Mesenchymal stem cell (in vitro differentiated cells and primary cell): ENCODE measurements at regions not wholly inside any gene's neighbourhood (a gene's known extent, or its start where the extent isn't known, plus 50 kb on each side); places are given as distances from the start of the nearest gene placed in this dataset.

Experiments used
- DNase-seq: peaks from one replicate; pipeline ENCODE4 v3.0.0-alpha.2; 2013
- H2AFZ ChIP-seq: one replicate; pipeline ENCODE4 v1.6.1; 2013; ENCODE audit warnings: low read depth, mild to moderate bottlenecking, control low read depth, inconsistent platforms, low read length, moderate library complexity
- H2AK5ac ChIP-seq: 2 replicates; pipeline ENCODE4 v1.6.1; 2013; ENCODE audit warnings: low read length, moderate library complexity, mild to moderate bottlenecking, inconsistent platforms; ENCODE audit not compliant: severe bottlenecking
- H2BK120ac ChIP-seq: one replicate; pipeline ENCODE4 v1.6.1; 2013; ENCODE audit warnings: low read depth, mild to moderate bottlenecking, inconsistent platforms, low read length, moderate library complexity
- H2BK12ac ChIP-seq, 2 experiments: one replicate each; pipeline ENCODE4 v1.6.1; 2013; ENCODE audit warnings: inconsistent platforms in 2 of 2, low read length in 2 of 2, mild to moderate bottlenecking in 2 of 2, moderate library complexity in 2 of 2, control low read depth in 1 of 2
- H2BK15ac ChIP-seq: one replicate; pipeline ENCODE4 v1.6.1; 2013; ENCODE audit warnings: mild to moderate bottlenecking, low read depth, inconsistent platforms; ENCODE audit not compliant: poor library complexity, severe bottlenecking
- H2BK5ac ChIP-seq: 2 replicates; pipeline ENCODE4 v1.6.1; 2013; ENCODE audit warnings: low read depth, mild to moderate bottlenecking, low read length, control low read depth, inconsistent platforms; ENCODE audit not compliant: poor library complexity, severe bottlenecking
- H3K14ac ChIP-seq, 2 experiments: one replicate each; pipeline ENCODE4 v1.6.1; 2013; ENCODE audit warnings: inconsistent platforms in 2 of 2, low read length in 2 of 2, control low read depth in 1 of 2, mild to moderate bottlenecking in 1 of 2, moderate library complexity in 1 of 2
- H3K18ac ChIP-seq, 2 experiments: one replicate each; pipeline ENCODE4 v1.6.1; 2013; ENCODE audit warnings: inconsistent platforms in 2 of 2, low read length in 2 of 2, control low read depth in 1 of 2, low read depth in 1 of 2, mild to moderate bottlenecking in 1 of 2
- H3K23ac ChIP-seq, 2 experiments: one replicate each; pipeline ENCODE4 v1.6.1; 2013; ENCODE audit warnings: inconsistent platforms in 2 of 2, low read length in 2 of 2, mild to moderate bottlenecking in 2 of 2, moderate library complexity in 2 of 2, control low read depth in 1 of 2
- H3K27ac ChIP-seq: 2 replicates; pipeline ENCODE4 v1.5.1; 2013; ENCODE audit warnings: mild to moderate bottlenecking, moderate library complexity, low read length, control low read depth, inconsistent platforms; ENCODE audit not compliant: poor library complexity, severe bottlenecking
- H3K27me3 ChIP-seq, 2 experiments: 2 replicates each; pipeline versions ENCODE4 v1.6.1 to v1.7.0; 2013; ENCODE audit warnings: low read length in 2 of 2, mild to moderate bottlenecking in 2 of 2, moderate library complexity in 2 of 2, control low read depth in 1 of 2, inconsistent platforms in 1 of 2; ENCODE audit not compliant: control insufficient read depth in 1 of 2, insufficient read depth in 1 of 2
- H3K36me3 ChIP-seq, 2 experiments: 2 replicates each; pipeline versions ENCODE4 v1.6.1 to v1.7.0; 2013; ENCODE audit warnings: low read length in 2 of 2, control low read depth in 1 of 2, inconsistent platforms in 1 of 2, low read depth in 1 of 2, mild to moderate bottlenecking in 1 of 2; ENCODE audit not compliant: insufficient read depth in 2 of 2, control insufficient read depth in 1 of 2
- H3K4ac ChIP-seq, 2 experiments: one replicate each; pipeline ENCODE4 v1.6.1; 2013; ENCODE audit warnings: inconsistent platforms in 2 of 2, low read length in 2 of 2, mild to moderate bottlenecking in 2 of 2, moderate library complexity in 2 of 2, control low read depth in 1 of 2, low read depth in 1 of 2
- H3K4me1 ChIP-seq: 2 replicates; pipeline ENCODE4 v1.6.1; 2013; ENCODE audit warnings: low read depth, low read length, control low read depth; ENCODE audit not compliant: control insufficient read depth, insufficient read depth
- H3K4me2 ChIP-seq: 2 replicates; pipeline ENCODE4 v1.6.1; 2013; ENCODE audit warnings: low read length, mild to moderate bottlenecking, inconsistent platforms; ENCODE audit not compliant: poor library complexity, severe bottlenecking
- H3K4me3 ChIP-seq, 2 experiments: 2 replicates each; pipeline versions ENCODE4 v1.5.1 to v1.7.0; 2013; ENCODE audit warnings: low read length in 2 of 2, mild to moderate bottlenecking in 2 of 2, control low read depth in 1 of 2, low read depth in 1 of 2; ENCODE audit not compliant: insufficient read depth in 1 of 2
- H3K79me1 ChIP-seq: replicated peaks from 2 replicates; pipeline ENCODE4 v1.6.1; 2013; ENCODE audit warnings: mild to moderate bottlenecking, control low read depth, low read length, inconsistent platforms; ENCODE audit not compliant: poor library complexity, severe bottlenecking
- H3K9ac ChIP-seq: 2 replicates; pipeline ENCODE4 v1.7.0; 2013; ENCODE audit warnings: mild to moderate bottlenecking, low read length, moderate library complexity
- H3K9me3 ChIP-seq: 2 replicates; pipeline ENCODE4 v1.7.0; 2013; ENCODE audit warnings: mild to moderate bottlenecking, low read length; ENCODE audit not compliant: control insufficient read depth
- H4K8ac ChIP-seq: one replicate; pipeline ENCODE4 v1.6.1; 2013; ENCODE audit warnings: inconsistent platforms, mild to moderate bottlenecking, low read length, moderate library complexity
- H4K91ac ChIP-seq: one replicate; pipeline ENCODE4 v1.6.1; 2013; ENCODE audit warnings: mild to moderate bottlenecking, low read length, inconsistent platforms
- WGBS: methylation state at CpG from one replicate; pipeline ENCODE4 v1.1.7; 2013; ENCODE audit warnings: mixed read lengths; 5-methylcytosine and 5-hydroxymethylcytosine counted together

- no peaks in the 10 kb centered on the region for H3K27me3 ChIP-seq
- no peak overlapping the region for H3K27ac ChIP-seq
- H2AFZ ChIP-seq: no peak overlapping the region
These were observed 360.7 kb downstream of the FIGN start for GRCh38 chr2:163375070-163375469.

GRCh38 chr2:163374282-163374681 is 361.5 kb downstream of the FIGN start:
- no peak overlapping the region for H3K4ac ChIP-seq
- no peak overlapping the region for H3K4me2 ChIP-seq
- no peak overlapping the region for H3K27ac ChIP-seq
- no peaks in the 10 kb centered on the region for H3K27me3 ChIP-seq
- no peak for DNase-seq
- no peak overlapping the region for H2BK15ac ChIP-seq
- H4K91ac ChIP-seq: no peak overlapping the region
- H4K8ac ChIP-seq: no peak overlapping the region
- no peak overlapping the region for H3K18ac ChIP-seq
- no peak overlapping the region for H2BK120ac ChIP-seq
- no peak overlapping the region for H2AK5ac ChIP-seq
- no peaks in the 10 kb centered on the region for H3K4me1 ChIP-seq
- H3K79me1 ChIP-seq: no peaks in the 10 kb centered on the region
- H3K14ac ChIP-seq: no peak overlapping the region
- no peak overlapping the region for H2BK5ac ChIP-seq
- 92% methylated on average over 1 of the region's 3 CpGs for WGBS
- no peak overlapping the region for H2BK12ac ChIP-seq
- no peak overlapping the region for H3K4me3 ChIP-seq
- no peaks in the 10 kb centered on the region for H3K9me3 ChIP-seq
- no peak overlapping the region for H2AFZ ChIP-seq
- H3K36me3 ChIP-seq: no peaks in the 10 kb centered on the region
- H3K9ac ChIP-seq: no peak overlapping the region
- no peak overlapping the region for H3K23ac ChIP-seq

More at GRCh38 chr2:163375070-163375469, 360.7 kb downstream of the FIGN start:
- Histone ChIP-seq H3K14ac (no peak overlapping the region), H3K9me3 (no peaks in the 10 kb centered on the region), H2BK15ac (no peak overlapping the region), H4K8ac (no peak overlapping the region), H3K36me3 (no peaks in the 10 kb centered on the region), H2BK5ac (no peak overlapping the region), H2BK120ac (no peak overlapping the region), H3K23ac (no peak overlapping the region), H3K4me2 (no peak overlapping the region), H4K91ac (no peak overlapping the region), H3K79me1 (no peaks in the 10 kb centered on the region), H2BK12ac (no peak overlapping the region), H3K18ac (no peak overlapping the region), H3K4ac (no peak overlapping the region), H3K4me3 (no peak overlapping the region), H3K4me1 (no peaks in the 10 kb centered on the region), H2AK5ac (no peak overlapping the region), H3K9ac (no peak overlapping the region)
- 82% methylated on average over 1 of the region's 2 CpGs for WGBS
- DNase-seq: no peak

GRCh38 chr2:163373496-163373895 is 362.3 kb downstream of the FIGN start:
- Histone ChIP-seq H3K27me3 (no peaks in the 10 kb centered on the region), H3K4me2 (no peak overlapping the region), H3K79me1 (no peaks in the 10 kb centered on the region), H2BK5ac (no peak overlapping the region), H2AK5ac (no peak overlapping the region), H4K91ac (no peak overlapping the region), H3K14ac (no peak overlapping the region), H3K9me3 (no peaks in the 10 kb centered on the region), H2BK12ac (no peak overlapping the region), H3K4me1 (no peaks in the 10 kb centered on the region), H3K9ac (no peak overlapping the region), H2BK120ac (no peak overlapping the region), H3K23ac (no peak overlapping the region), H3K4me3 (no peak overlapping the region), H2AFZ (no peak overlapping the region), H3K36me3 (no peaks in the 10 kb centered on the region), H3K18ac (no peak overlapping the region), H4K8ac (no peak overlapping the region), H3K4ac (no peak overlapping the region), H3K27ac (no peak overlapping the region), H2BK15ac (no peak overlapping the region)
- 96% methylated on average over 1 of the region's 1 CpG for WGBS
- no peak for DNase-seq

GRCh38 chr2:163370169-163370886 is 365.5 kb downstream of the FIGN start:
- Histone ChIP-seq H3K36me3 (no peaks in the 10 kb centered on the region), H3K4me2 (no peak overlapping the region), H2BK12ac (no peak overlapping the region), H3K18ac (no peak overlapping the region), H2AFZ (no peak overlapping the region), H3K79me1 (no peaks in the 10 kb centered on the region), H3K23ac (no peak overlapping the region), H4K91ac (no peak overlapping the region), H2BK15ac (no peak overlapping the region), H3K27me3 (no peaks in the 10 kb centered on the region), H3K4me1 (no peaks in the 10 kb centered on the region), H4K8ac (no peak overlapping the region), H3K4ac (no peak overlapping the region), H2BK5ac (no peak overlapping the region), H2BK120ac (no peak overlapping the region), H3K9ac (no peak overlapping the region), H2AK5ac (no peak overlapping the region), H3K27ac (no peak overlapping the region), H3K14ac (no peak overlapping the region), H3K4me3 (no peak overlapping the region), H3K9me3 (no peaks in the 10 kb centered on the region)
- WGBS: 100% methylated on average over 2 of the region's 4 CpGs
- DNase-seq: no peak
